IMR-90 (cell line): ENCODE measurements at regions not wholly inside any gene's neighbourhood (a gene's known extent, or its start where the extent isn't known, plus 50 kb on each side); places are given as distances from the start of the nearest gene placed in this dataset.

Experiments used
- ATAC-seq: fragments of 200-7000 bp; cut with Tn5 transposase; 2 replicates; pipeline ENCODE4 v1.9.1; 2020; ENCODE audit warnings: low read depth, mild to moderate bottlenecking, moderate library complexity
- BruUV-seq: library from RNA; stranded (reverse); fragments of 400-500 nt; replicated peaks from 2 replicates; lab custom pipeline; 2021; lab: Mats Ljungman, UMichigan
- CTCF ChIA-PET: fragments of 300-600 bp; formaldehyde crosslinking; extraction: SDS; loops from one replicate; lab custom pipeline; 2021; ENCODE audit warnings: antibody characterized with exemption; lab: Yijun Ruan, JAX
- POLR2A ChIA-PET: fragments of 300-600 bp; sonication (Branson Sonifier 250); formaldehyde crosslinking; loops from one replicate; lab custom pipeline; 2022; ENCODE audit warnings: antibody characterized with exemption; ENCODE audit not compliant: unreplicated experiment; lab: Charles Lee
- DNase-seq: peaks from one replicate; pipeline ENCODE4 v3.0.0; 2013
- H2AFZ ChIP-seq: replicated peaks from 2 replicates; pipeline ENCODE3; 2013; ENCODE audit warnings: low read length, mild to moderate bottlenecking; ENCODE audit not compliant: poor library complexity
- H2AK5ac ChIP-seq: 2 replicates; pipeline ENCODE4 v1.6.1; 2013; ENCODE audit warnings: low read depth, low read length, inconsistent platforms
- H2AK9ac ChIP-seq: replicated peaks from 2 replicates; pipeline ENCODE3; 2013; ENCODE audit warnings: mild to moderate bottlenecking, low read depth, low read length, moderate library complexity; ENCODE audit not compliant: poor library complexity
- H2BK120ac ChIP-seq: 2 replicates; pipeline ENCODE4 v1.6.1; 2013; ENCODE audit warnings: low read depth, low read length, inconsistent platforms
- H2BK15ac ChIP-seq: 3 replicates; pipeline ENCODE4 v1.6.1; 2013; ENCODE audit warnings: low read depth, low read length, inconsistent platforms
- H2BK20ac ChIP-seq: 2 replicates; pipeline ENCODE4 v1.6.1; 2013; ENCODE audit warnings: low read depth, mild to moderate bottlenecking, inconsistent platforms, low read length, moderate library complexity
- H2BK5ac ChIP-seq: 2 replicates; pipeline ENCODE4 v1.6.1; 2013; ENCODE audit warnings: mild to moderate bottlenecking, low read depth, low read length, inconsistent platforms; ENCODE audit not compliant: poor library complexity, severe bottlenecking
- H3K14ac ChIP-seq: replicated peaks from 2 replicates; pipeline ENCODE4 v1.6.1; 2013; ENCODE audit warnings: low read depth, low read length, inconsistent platforms
- H3K18ac ChIP-seq: 2 replicates; pipeline ENCODE4 v1.6.1; 2013; ENCODE audit warnings: low read depth, low read length, control low read depth
- H3K23ac ChIP-seq: 2 replicates; pipeline ENCODE4 v1.6.1; 2013; ENCODE audit warnings: low read depth, low read length, inconsistent platforms
- H3K27ac ChIP-seq: 2 replicates; pipeline ENCODE4 v1.5.1; 2013; ENCODE audit warnings: mild to moderate bottlenecking, control low read depth, low read length; ENCODE audit not compliant: insufficient read depth
- H3K27me3 ChIP-seq: 2 replicates; pipeline ENCODE4 v1.6.1; 2013; ENCODE audit warnings: low read length; ENCODE audit not compliant: control insufficient read depth, insufficient read depth
- H3K36me3 ChIP-seq: 2 replicates; pipeline ENCODE4 v1.6.1; 2013; ENCODE audit warnings: low read length, mixed read lengths; ENCODE audit not compliant: control insufficient read depth, insufficient read depth
- H3K4ac ChIP-seq: 2 replicates; pipeline ENCODE4 v1.6.1; 2013; ENCODE audit warnings: low read depth, low read length, inconsistent platforms
- H3K4me1 ChIP-seq: 2 replicates; pipeline ENCODE4 v1.6.1; 2013; ENCODE audit warnings: low read length, mixed read lengths; ENCODE audit not compliant: control insufficient read depth, insufficient read depth
- H3K4me2 ChIP-seq: 2 replicates; pipeline ENCODE4 v1.6.1; 2013; ENCODE audit warnings: low read depth, mild to moderate bottlenecking, control low read depth, low read length, moderate library complexity
- H3K4me3 ChIP-seq: 2 replicates; pipeline ENCODE4 v1.5.1; 2013; ENCODE audit warnings: low read depth, mild to moderate bottlenecking, control low read depth, low read length, moderate library complexity; ENCODE audit not compliant: insufficient read depth
- H3K56ac ChIP-seq: 2 replicates; pipeline ENCODE4 v1.6.1; 2013; ENCODE audit warnings: low read length, inconsistent platforms; ENCODE audit not compliant: insufficient read depth; ENCODE audit errors: extremely low read depth
- H3K79me1 ChIP-seq, 2 experiments: 2 replicates each; pipeline ENCODE4 v1.6.1; 2013; ENCODE audit warnings: low read length in 2 of 2, inconsistent platforms in 1 of 2, low read depth in 1 of 2
- H3K9ac ChIP-seq: 2 replicates; pipeline ENCODE4 v1.6.1; 2013; ENCODE audit warnings: low read depth, low read length, control low read depth
- H3K9me1 ChIP-seq: 2 replicates; pipeline ENCODE4 v1.6.1; 2013; ENCODE audit warnings: low read length, inconsistent platforms; ENCODE audit not compliant: insufficient read depth
- H3K9me3 ChIP-seq: 2 replicates; pipeline ENCODE4 v1.6.1; 2013; ENCODE audit warnings: low read length; ENCODE audit not compliant: control insufficient read depth, insufficient read depth
- H4K20me1 ChIP-seq: 2 replicates; pipeline ENCODE4 v1.6.1; 2013; ENCODE audit warnings: low read length, inconsistent platforms; ENCODE audit not compliant: insufficient read depth
- H4K5ac ChIP-seq: 2 replicates; pipeline ENCODE4 v1.6.1; 2013; ENCODE audit warnings: mild to moderate bottlenecking, low read depth, low read length, control low read depth
- H4K8ac ChIP-seq, 2 experiments: 2 replicates each; pipeline ENCODE4 v1.6.1; 2013; ENCODE audit warnings: low read depth in 2 of 2, low read length in 2 of 2, control low read depth in 1 of 2, inconsistent platforms in 1 of 2
- H4K91ac ChIP-seq: 2 replicates; pipeline ENCODE4 v1.6.1; 2013; ENCODE audit warnings: low read depth, low read length, inconsistent platforms; ENCODE audit not compliant: insufficient read depth
- CTCF ChIP-seq: conservative IDR thresholded peaks from 2 replicates; pipeline ENCODE4 v1.5.1; 2012; ENCODE audit warnings: mild to moderate bottlenecking, low read depth, low read length, improper control_type of control experiment
- FOS ChIP-seq: fragments of 150-350 bp; IDR thresholded peaks from 2 replicates; pipeline ENCODE4 v1.6.1; 2016; ENCODE audit warnings: low read depth, low read length
- POLR2A ChIP-seq: IDR thresholded peaks from 2 replicates; pipeline ENCODE4 v1.6.1; 2012; ENCODE audit warnings: mild to moderate bottlenecking, low read depth, low read length
- RFX5 ChIP-seq: IDR thresholded peaks from 2 replicates; pipeline ENCODE4 v1.8.0; 2012; ENCODE audit warnings: low read depth, mild to moderate bottlenecking, low read length, moderate library complexity
- WGBS, 2 experiments: methylation state at CpG; one replicate each; pipeline versions ENCODE4 v1.1.5 to v1.1.7; 2013; ENCODE audit warnings: missing lambda C conversion rate in 2 of 2; ENCODE audit not compliant: insufficient read length in 1 of 2; ENCODE audit errors: extremely low coverage in 2 of 2; 5-methylcytosine and 5-hydroxymethylcytosine counted together
- dilution Hi-C: fragments of 300-500 bp; cut with HindIII; formaldehyde crosslinking; loops from one replicate; pipeline ENCODE4 v1.14.3; 2018; ENCODE audit warnings: low sequenced_read_pairs; ENCODE audit not compliant: unreplicated experiment
- in situ Hi-C: fragments of 300-500 bp; cut with MboI; formaldehyde crosslinking; loops from 3 replicates; pipeline ENCODE4 v1.14.3; 2019; ENCODE audit warnings: low sequenced_read_pairs, inconsistent platforms, mixed read lengths
- intact Hi-C: fragments of 100-400 bp; cut with micrococcal nuclease; formaldehyde crosslinking; loops from 2 replicates; pipeline ENCODE4 v1.10.0; 2022
- TF ChIP-seq, protein P1 (sequence below): fragments of 150-350 bp; IDR thresholded peaks from 2 replicates; pipeline ENCODE4 v1.6.1; 2016; ENCODE audit warnings: low read depth, mild to moderate bottlenecking, low read length, moderate library complexity, borderline replicate concordance

GRCh38 chr5:6222899-6223298 is 155.4 kb downstream of the MED10 start:
- no peak overlapping the region for H3K18ac ChIP-seq
- H3K27me3 ChIP-seq, result no peaks in the 10 kb centered on the region
- H2BK5ac ChIP-seq, result no peak overlapping the region
- no peak overlapping the region for H2AK5ac ChIP-seq
- dilution Hi-C loops (no loop called here), in situ Hi-C loops (no loop called here), intact Hi-C loops (no loop called here)
- H3K4me1 ChIP-seq, result no peaks in the 10 kb centered on the region
- CTCF ChIA-PET, result interaction anchor here (0.7 kb wide), 1 partner anchor 107 kb away, joined by 3 read pairs; no protein-coding TSS in a partner anchor
- no peak overlapping the region for H3K23ac ChIP-seq
- H2BK20ac ChIP-seq, result no peak overlapping the region
- no peak overlapping the region for H4K8ac ChIP-seq
- H3K4me2 ChIP-seq, result no peak overlapping the region
- H4K91ac ChIP-seq, result no peak overlapping the region
- TF ChIP-seq RFX5 (no peak), POLR2A (no peak), FOS (no peak), CTCF (no peak)
- TF ChIP-seq, protein P1, sequence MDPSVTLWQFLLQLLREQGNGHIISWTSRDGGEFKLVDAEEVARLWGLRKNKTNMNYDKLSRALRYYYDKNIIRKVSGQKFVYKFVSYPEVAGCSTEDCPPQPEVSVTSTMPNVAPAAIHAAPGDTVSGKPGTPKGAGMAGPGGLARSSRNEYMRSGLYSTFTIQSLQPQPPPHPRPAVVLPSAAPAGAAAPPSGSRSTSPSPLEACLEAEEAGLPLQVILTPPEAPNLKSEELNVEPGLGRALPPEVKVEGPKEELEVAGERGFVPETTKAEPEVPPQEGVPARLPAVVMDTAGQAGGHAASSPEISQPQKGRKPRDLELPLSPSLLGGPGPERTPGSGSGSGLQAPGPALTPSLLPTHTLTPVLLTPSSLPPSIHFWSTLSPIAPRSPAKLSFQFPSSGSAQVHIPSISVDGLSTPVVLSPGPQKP, result no peak
- H3K56ac ChIP-seq, result no peak overlapping the region
- DNase-seq (no peak), ATAC-seq (no peak)
- no peak overlapping the region for H4K5ac ChIP-seq
- H3K36me3 ChIP-seq, result no peaks in the 10 kb centered on the region
- no peaks in the 10 kb centered on the region for H4K20me1 ChIP-seq
- no peak overlapping the region for H2AK9ac ChIP-seq
- no peak overlapping the region for H3K9ac ChIP-seq
- peaks cover 32% of the 10 kb centered on the region for H3K9me3 ChIP-seq
- no peak overlapping the region for H3K27ac ChIP-seq
- no peaks in the 10 kb centered on the region for H3K9me1 ChIP-seq
- H2AFZ ChIP-seq, result no peak overlapping the region
- no peak overlapping the region for H3K4ac ChIP-seq
- WGBS, 2 experiments, result 65% methylated on average over 2 of the region's 2 CpGs; no CpG with 5 or more reads in 1 of the 2 experiments
- H2BK15ac ChIP-seq, result no peak overlapping the region
- BruUV-seq, result no TSS peak
- H3K4me3 ChIP-seq, result no peak overlapping the region
- POLR2A ChIA-PET, result no interaction called here
- H2BK120ac ChIP-seq, result no peak overlapping the region
- H3K79me1 ChIP-seq, result no peaks in the 10 kb centered on the region
- no peak overlapping the region for H3K14ac ChIP-seq
